ENCODE measurements at regions not wholly inside any gene's neighbourhood (a gene's known extent, or its start where the extent isn't known, plus 50 kb on each side); places are given as distances from the start of the nearest gene placed in this dataset.

- TF ChIP-seq POLR2A (IDR thresholded peaks at IDR 0.05): no peak
- Histone ChIP-seq H3K27me3 (no peaks in the 10 kb centered on the region), H3K27ac (no peak overlapping the region)
Measured at GRCh38 chr3:152943645-152944044, 108.7 kb downstream of the P2RY1 start.

GRCh38 chr3:152944671-152945070, 109.7 kb downstream of the P2RY1 start:
- whole genome bisulfite sequencing, 2 donors: 87 to 91% methylated on average over 1 of the region's 1 CpG
- TF ChIP-seq CTCF (IDR thresholded peaks at IDR 0.05) (no peak), EP300 (IDR thresholded peaks at IDR 0.05) (no peak), POLR2A (IDR thresholded peaks at IDR 0.05) (no peak), POLR2AphosphoS5 (IDR thresholded peaks at IDR 0.05) (no peak)
- Histone ChIP-seq H3K9me3 (no peaks in the 10 kb centered on the region), H3K4me1 (no peaks in the 10 kb centered on the region), H3K27me3 (no peaks in the 10 kb centered on the region), H3K4me3 (no peak overlapping the region), H3K27ac (no peak overlapping the region), H3K36me3 (no peaks in the 10 kb centered on the region)
- intact Hi-C loops (cut with DNase I): no loop called here
- DNase-seq: no peak

More at GRCh38 chr3:152943645-152944044, 108.7 kb downstream of the P2RY1 start:
- Histone ChIP-seq H3K9me3 (no peaks in the 10 kb centered on the region), H3K36me3 (no peaks in the 10 kb centered on the region), H3K4me3 (no peak overlapping the region), H3K4me1 (no peaks in the 10 kb centered on the region)
- intact Hi-C loops (cut with DNase I): no loop called here
- DNase-seq: no peak
- 12 to 37% methylated on average over 3 of the region's 3 CpGs for WGBS, 2 donors

- H3K36me3 ChIP-seq: no peaks in the 10 kb centered on the region
- H3K27ac ChIP-seq: no peak overlapping the region
- no peak for DNase-seq
- H3K27me3 ChIP-seq: no peaks in the 10 kb centered on the region
- intact Hi-C loops (cut with DNase I): no loop called here
- H3K4me3 ChIP-seq: no peak overlapping the region
- 93 to 95% methylated on average over 2 of the region's 2 CpGs for WGBS, 2 donors
- TF ChIP-seq CTCF (IDR thresholded peaks at IDR 0.05) (no peak), EP300 (IDR thresholded peaks at IDR 0.05) (no peak), POLR2AphosphoS5 (IDR thresholded peaks at IDR 0.05) (no peak), POLR2A (IDR thresholded peaks at IDR 0.05) (no peak)
- H3K4me1 ChIP-seq: no peaks in the 10 kb centered on the region
- H3K9me3 ChIP-seq: no peaks in the 10 kb centered on the region
Measured at GRCh38 chr3:152945556-152945955, 110.6 kb downstream of the P2RY1 start.

- intact Hi-C loops (cut with DNase I): no loop called here
- Histone ChIP-seq H3K27ac (no peak overlapping the region), H3K4me1 (no peaks in the 10 kb centered on the region), H3K4me3 (no peak overlapping the region), H3K36me3 (no peaks in the 10 kb centered on the region), H3K27me3 (no peaks in the 10 kb centered on the region), H3K9me3 (no peaks in the 10 kb centered on the region)
- no peak for DNase-seq
- TF ChIP-seq EP300 (IDR thresholded peaks at IDR 0.05): no peak
- TF ChIP-seq POLR2A (IDR thresholded peaks at IDR 0.05): no peak
- TF ChIP-seq CTCF (IDR thresholded peaks at IDR 0.05): no peak
- TF ChIP-seq POLR2AphosphoS5 (IDR thresholded peaks at IDR 0.05): no peak
- WGBS, 2 donors: 94 to 97% methylated on average over 2 of the region's 2 CpGs
Measured at GRCh38 chr3:152957491-152957890, 122.6 kb downstream of the P2RY1 start.

- 94 to 97% methylated on average over 3 of the region's 3 CpGs for WGBS, 2 donors
- intact Hi-C loops (cut with DNase I): no loop called here
- no peaks in the 10 kb centered on the region for H3K27me3 ChIP-seq
- H3K4me1 ChIP-seq: no peaks in the 10 kb centered on the region
- H3K27ac ChIP-seq: no peak overlapping the region
- H3K4me3 ChIP-seq: no peak overlapping the region
- H3K36me3 ChIP-seq: no peaks in the 10 kb centered on the region
- no peak for DNase-seq
- no peaks in the 10 kb centered on the region for H3K9me3 ChIP-seq
- TF ChIP-seq POLR2A (IDR thresholded peaks at IDR 0.05): no peak
- no peak for TF ChIP-seq EP300 (IDR thresholded peaks at IDR 0.05)
- TF ChIP-seq CTCF (IDR thresholded peaks at IDR 0.05): no peak
- no peak for TF ChIP-seq POLR2AphosphoS5 (IDR thresholded peaks at IDR 0.05)
Measured at GRCh38 chr3:152959307-152959706, 124.4 kb downstream of the P2RY1 start.
